Adrenal gland (tissue), 5 donors: ENCODE measurements at regions not wholly inside any gene's neighbourhood (a gene's known extent, or its start where the extent isn't known, plus 50 kb on each side); places are given as distances from the start of the nearest gene placed in this dataset.

Experiments used
- CTCF ChIP-seq, 6 experiments: fragments of 450-650 bp in 4 of 6; fragments of 200-600 bp in 2 of 6; sonication (generic) in 1 of 6; IDR thresholded peaks; 1 replicate in 5 of 6; 2 replicates in 1 of 6; pipeline versions ENCODE4 v1.5.1 to v1.8.0; 2016 to 2021; ENCODE audit warnings: antibody characterized with exemption in 6 of 6, mild to moderate bottlenecking in 2 of 6, moderate library complexity in 1 of 6
- POLR2A ChIP-seq, 2 donors: fragments of 450-650 bp; IDR thresholded peaks; one replicate each; pipeline ENCODE4 v1.6.1; 2017; ENCODE audit warnings: antibody characterized with exemption in 2 of 2, mild to moderate bottlenecking in 2 of 2, moderate library complexity in 1 of 2
- donor health status: DM: no; HTN: no; CAD: no.

- TF ChIP-seq CTCF (IDR thresholded peaks at IDR 0.05) (no peak), POLR2A (IDR thresholded peaks at IDR 0.05) (no peak)
Measured at GRCh38 chr7:16046041-16046440, 359.6 kb upstream of the MEOX2 start.
